ENCODE measurements at regions not wholly inside any gene's neighbourhood (a gene's known extent, or its start where the extent isn't known, plus 50 kb on each side); places are given as distances from the start of the nearest gene placed in this dataset.

GRCh38 chr5:136613230-136613629 lies 247.9 kb upstream of the TRPC7 start:
- TF ChIP-seq CTCF (IDR thresholded peaks at IDR 0.05), result no peak
- TF ChIP-seq POLR2A (IDR thresholded peaks at IDR 0.05), result no peak
